HepG2 (cell line): ENCODE measurements at regions not wholly inside any gene's neighbourhood (a gene's known extent, or its start where the extent isn't known, plus 50 kb on each side); places are given as distances from the start of the nearest gene placed in this dataset.

ENCODE experiments used
- ATF7-NPFF ChIP-seq: sonication (generic); formaldehyde crosslinking; IDR thresholded peaks from 2 replicates; pipeline ENCODE4 v1.8.1; 2023; ENCODE audit warnings: mild to moderate bottlenecking, low read depth, missing genetic modification reagents, moderate library complexity
- CBX2 ChIP-seq, 2 experiments: fragments of 200-600 bp in 1 of 2; sonication (generic); formaldehyde crosslinking in 1 of 2; IDR thresholded peaks; 2 replicates each; pipeline versions ENCODE4 v1.7.0 to v1.8.1; 2018 to 2022; ENCODE audit warnings: low read depth in 2 of 2, low read length in 1 of 2, mild to moderate bottlenecking in 1 of 2, missing genetic modification reagents in 1 of 2
- FOXA3 ChIP-seq: IDR thresholded peaks from 2 replicates; pipeline ENCODE4 v1.6.1; 2016; ENCODE audit warnings: missing genetic modification reagents, missing compliant biosample characterization
- GABPB1 ChIP-seq: IDR thresholded peaks from 2 replicates; pipeline ENCODE4 v1.6.1; 2016; ENCODE audit warnings: mild to moderate bottlenecking, missing genetic modification reagents, moderate library complexity, missing compliant biosample characterization
- HDAC1 ChIP-seq: sonication (generic); formaldehyde crosslinking; IDR thresholded peaks from 2 replicates; pipeline ENCODE4 v1.5.1; 2020; ENCODE audit warnings: mild to moderate bottlenecking, missing genetic modification reagents
- RAD51 ChIP-seq: fragments of 450-650 bp; IDR thresholded peaks from 2 replicates; pipeline ENCODE4 v1.6.1; 2016; ENCODE audit warnings: borderline replicate concordance
- RBM22 ChIP-seq: fragments of 200-400 bp; formaldehyde crosslinking; optimal IDR thresholded peaks from 2 replicates; pipeline ENCODE3; 2017; ENCODE audit warnings: mild to moderate bottlenecking, low read length, moderate library complexity
- RNF2 ChIP-seq: fragments of 450-650 bp; conservative IDR thresholded peaks from 2 replicates; pipeline ENCODE4 v1.6.1; 2016; ENCODE audit warnings: low read depth
- SAP130 ChIP-seq: IDR thresholded peaks from 2 replicates; pipeline ENCODE4 v1.6.1; 2016; ENCODE audit warnings: low read depth
- SMAD3 ChIP-seq: sonication (generic); formaldehyde crosslinking; IDR thresholded peaks from 2 replicates; pipeline ENCODE4 v1.4.0; 2020; ENCODE audit warnings: missing genetic modification reagents
- SMARCE1 ChIP-seq: fragments of 450-650 bp; IDR thresholded peaks from 2 replicates; pipeline ENCODE4 v1.6.1; 2017; ENCODE audit warnings: borderline replicate concordance
- SP5 ChIP-seq: IDR thresholded peaks from 2 replicates; pipeline ENCODE4 v1.6.1; 2016; ENCODE audit warnings: low read depth, borderline replicate concordance
- TEAD3 ChIP-seq: optimal IDR thresholded peaks from 2 replicates; pipeline ENCODE3; 2016; ENCODE audit warnings: borderline replicate concordance
- YY1 ChIP-seq: IDR thresholded peaks from 2 replicates; pipeline ENCODE4 v1.6.1; 2011; ENCODE audit warnings: low read length, low read depth, moderate library complexity, mild to moderate bottlenecking; ENCODE audit not compliant: insufficient read depth, insufficient replicate concordance
- ZFAT ChIP-seq: sonication (generic); formaldehyde crosslinking; conservative IDR thresholded peaks from 2 replicates; pipeline ENCODE4 v1.8.1; 2023; ENCODE audit warnings: missing genetic modification reagents, inconsistent platforms
- ZNF441 ChIP-seq: sonication (generic); formaldehyde crosslinking; IDR thresholded peaks from 2 replicates; pipeline ENCODE4 v1.7.0; 2021; ENCODE audit warnings: missing genetic modification reagents, borderline replicate concordance
- ZNF672 ChIP-seq: sonication (generic); formaldehyde crosslinking; IDR thresholded peaks from 2 replicates; pipeline ENCODE4 v1.8.1; 2022; ENCODE audit warnings: missing genetic modification reagents
- ZNF768 ChIP-seq: sonication (generic); formaldehyde crosslinking; IDR thresholded peaks from 2 replicates; pipeline ENCODE4 v1.4.0; 2020; ENCODE audit warnings: missing genetic modification reagents
- TF ChIP-seq, protein P1 (sequence below): sonication (generic); formaldehyde crosslinking; IDR thresholded peaks from 2 replicates; pipeline ENCODE4 v1.4.0; 2020; ENCODE audit warnings: missing genetic modification reagents, borderline replicate concordance
- TF ChIP-seq, protein P2 (sequence below): IDR thresholded peaks from 2 replicates; pipeline ENCODE4 v1.4.0; 2020; ENCODE audit warnings: mild to moderate bottlenecking, missing genetic modification reagents
- TF ChIP-seq, protein P3 (sequence below): sonication (generic); formaldehyde crosslinking; IDR thresholded peaks from 2 replicates; pipeline ENCODE4 v1.4.0; 2020; ENCODE audit warnings: mild to moderate bottlenecking, missing genetic modification reagents
- TF ChIP-seq, protein P4 (sequence below): IDR thresholded peaks from 2 replicates; pipeline ENCODE4 v1.6.1; 2012; ENCODE audit warnings: inconsistent platforms

DNA sequence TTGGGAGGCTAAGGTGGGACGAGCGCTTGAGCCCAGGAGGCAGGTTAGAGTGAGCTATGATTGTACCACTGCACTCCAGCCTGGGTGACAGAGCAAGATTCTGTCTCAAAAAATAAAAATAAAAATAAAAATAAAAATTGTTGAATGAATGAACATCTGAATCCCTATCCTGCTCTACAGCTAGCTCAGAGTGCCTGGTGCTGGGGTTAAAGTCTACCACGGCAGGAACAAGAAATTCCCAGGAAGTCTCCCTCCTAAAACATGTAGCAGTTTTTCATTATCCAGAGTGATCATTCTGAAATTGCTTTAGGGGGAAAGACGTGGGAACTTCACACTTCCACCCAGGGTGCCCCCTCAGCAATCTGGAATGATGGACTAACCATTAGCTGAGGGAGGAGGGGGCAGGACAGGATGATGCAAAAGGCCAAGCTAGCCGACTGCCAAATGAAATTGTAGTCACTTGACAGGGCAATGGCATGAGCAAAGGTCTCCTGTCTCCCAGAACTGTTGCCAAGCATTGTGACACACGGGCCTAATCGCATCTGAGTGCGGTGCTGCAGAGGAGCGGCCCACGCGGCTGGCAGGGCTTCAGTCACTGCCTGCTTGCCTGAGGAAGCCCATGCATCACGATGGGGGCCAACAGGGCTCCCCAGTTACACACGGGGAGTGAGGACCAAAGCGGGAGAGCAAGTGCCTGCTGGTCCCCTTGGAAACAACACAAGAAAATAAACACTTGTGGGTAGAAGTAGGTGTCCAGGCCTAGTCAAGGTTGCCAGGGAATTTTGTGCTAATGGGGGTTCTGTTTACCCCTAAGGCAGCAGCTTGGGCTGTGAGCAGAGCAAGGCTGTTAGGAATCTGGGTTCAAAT lies 85.7 kb downstream of the NENF start (continued):
- TF ChIP-seq, protein P1, sequence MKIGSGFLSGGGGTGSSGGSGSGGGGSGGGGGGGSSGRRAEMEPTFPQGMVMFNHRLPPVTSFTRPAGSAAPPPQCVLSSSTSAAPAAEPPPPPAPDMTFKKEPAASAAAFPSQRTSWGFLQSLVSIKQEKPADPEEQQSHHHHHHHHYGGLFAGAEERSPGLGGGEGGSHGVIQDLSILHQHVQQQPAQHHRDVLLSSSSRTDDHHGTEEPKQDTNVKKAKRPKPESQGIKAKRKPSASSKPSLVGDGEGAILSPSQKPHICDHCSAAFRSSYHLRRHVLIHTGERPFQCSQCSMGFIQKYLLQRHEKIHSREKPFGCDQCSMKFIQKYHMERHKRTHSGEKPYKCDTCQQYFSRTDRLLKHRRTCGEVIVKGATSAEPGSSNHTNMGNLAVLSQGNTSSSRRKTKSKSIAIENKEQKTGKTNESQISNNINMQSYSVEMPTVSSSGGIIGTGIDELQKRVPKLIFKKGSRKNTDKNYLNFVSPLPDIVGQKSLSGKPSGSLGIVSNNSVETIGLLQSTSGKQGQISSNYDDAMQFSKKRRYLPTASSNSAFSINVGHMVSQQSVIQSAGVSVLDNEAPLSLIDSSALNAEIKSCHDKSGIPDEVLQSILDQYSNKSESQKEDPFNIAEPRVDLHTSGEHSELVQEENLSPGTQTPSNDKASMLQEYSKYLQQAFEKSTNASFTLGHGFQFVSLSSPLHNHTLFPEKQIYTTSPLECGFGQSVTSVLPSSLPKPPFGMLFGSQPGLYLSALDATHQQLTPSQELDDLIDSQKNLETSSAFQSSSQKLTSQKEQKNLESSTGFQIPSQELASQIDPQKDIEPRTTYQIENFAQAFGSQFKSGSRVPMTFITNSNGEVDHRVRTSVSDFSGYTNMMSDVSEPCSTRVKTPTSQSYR (CRISPR knock-in tag), result 0 out of 2 replicates have a peak, but pooled peaks have one; percentile 15
- TF ChIP-seq SP5 (CRISPR knock-in tag) (no peak), ZNF441 (no peak; the same call in 1 of the 2 replicates), SMARCE1 (no peak), ZNF672 (CRISPR knock-in tag) (no peak), FOXA3 (CRISPR knock-in tag) (peak; percentile 19; the same call in 1 of the 2 replicates), RBM22 (no peak), TEAD3 (CRISPR knock-in tag) (peak; percentile 24), HDAC1 (CRISPR knock-in tag) (peak; percentile 39; the same call in 1 of the 2 replicates), ZFAT (CRISPR knock-in tag) (no peak), ATF7-NPFF (CRISPR knock-in tag) (no peak), GABPB1 (peak; percentile 67), RNF2 (peak; percentile 72; the same call in 1 of the 2 replicates), RAD51 (no peak), SAP130 (CRISPR knock-in tag) (peak; percentile 60), ZNF768 (CRISPR knock-in tag) (peak; percentile 28; the same call in 1 of the 2 replicates), CBX2 (IDR thresholded peaks at IDR 0.05; ENCODE audit: low read depth, low read length) (no peak), CBX2 (CRISPR knock-in tag; IDR thresholded peaks at IDR 0.05; ENCODE audit: low read depth) (no peak), SMAD3 (no peak), YY1 (no peak)
- TF ChIP-seq, protein P2, sequence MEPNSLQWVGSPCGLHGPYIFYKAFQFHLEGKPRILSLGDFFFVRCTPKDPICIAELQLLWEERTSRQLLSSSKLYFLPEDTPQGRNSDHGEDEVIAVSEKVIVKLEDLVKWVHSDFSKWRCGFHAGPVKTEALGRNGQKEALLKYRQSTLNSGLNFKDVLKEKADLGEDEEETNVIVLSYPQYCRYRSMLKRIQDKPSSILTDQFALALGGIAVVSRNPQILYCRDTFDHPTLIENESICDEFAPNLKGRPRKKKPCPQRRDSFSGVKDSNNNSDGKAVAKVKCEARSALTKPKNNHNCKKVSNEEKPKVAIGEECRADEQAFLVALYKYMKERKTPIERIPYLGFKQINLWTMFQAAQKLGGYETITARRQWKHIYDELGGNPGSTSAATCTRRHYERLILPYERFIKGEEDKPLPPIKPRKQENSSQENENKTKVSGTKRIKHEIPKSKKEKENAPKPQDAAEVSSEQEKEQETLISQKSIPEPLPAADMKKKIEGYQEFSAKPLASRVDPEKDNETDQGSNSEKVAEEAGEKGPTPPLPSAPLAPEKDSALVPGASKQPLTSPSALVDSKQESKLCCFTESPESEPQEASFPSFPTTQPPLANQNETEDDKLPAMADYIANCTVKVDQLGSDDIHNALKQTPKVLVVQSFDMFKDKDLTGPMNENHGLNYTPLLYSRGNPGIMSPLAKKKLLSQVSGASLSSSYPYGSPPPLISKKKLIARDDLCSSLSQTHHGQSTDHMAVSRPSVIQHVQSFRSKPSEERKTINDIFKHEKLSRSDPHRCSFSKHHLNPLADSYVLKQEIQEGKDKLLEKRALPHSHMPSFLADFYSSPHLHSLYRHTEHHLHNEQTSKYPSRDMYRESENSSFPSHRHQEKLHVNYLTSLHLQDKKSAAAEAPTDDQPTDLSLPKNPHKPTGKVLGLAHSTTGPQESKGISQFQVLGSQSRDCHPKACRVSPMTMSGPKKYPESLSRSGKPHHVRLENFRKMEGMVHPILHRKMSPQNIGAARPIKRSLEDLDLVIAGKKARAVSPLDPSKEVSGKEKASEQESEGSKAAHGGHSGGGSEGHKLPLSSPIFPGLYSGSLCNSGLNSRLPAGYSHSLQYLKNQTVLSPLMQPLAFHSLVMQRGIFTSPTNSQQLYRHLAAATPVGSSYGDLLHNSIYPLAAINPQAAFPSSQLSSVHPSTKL (CRISPR knock-in tag), result peak; percentile 50; the same call in 1 of the 2 replicates
- TF ChIP-seq, protein P3, sequence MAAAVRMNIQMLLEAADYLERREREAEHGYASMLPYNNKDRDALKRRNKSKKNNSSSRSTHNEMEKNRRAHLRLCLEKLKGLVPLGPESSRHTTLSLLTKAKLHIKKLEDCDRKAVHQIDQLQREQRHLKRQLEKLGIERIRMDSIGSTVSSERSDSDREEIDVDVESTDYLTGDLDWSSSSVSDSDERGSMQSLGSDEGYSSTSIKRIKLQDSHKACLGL, result no peak
- TF ChIP-seq, protein P4, sequence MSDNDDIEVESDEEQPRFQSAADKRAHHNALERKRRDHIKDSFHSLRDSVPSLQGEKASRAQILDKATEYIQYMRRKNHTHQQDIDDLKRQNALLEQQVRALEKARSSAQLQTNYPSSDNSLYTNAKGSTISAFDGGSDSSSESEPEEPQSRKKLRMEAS, result peak; percentile 69; the same call in 1 of the 2 replicates
